OCI-LY1 (cell line): ENCODE measurements at regions not wholly inside any gene's neighbourhood (a gene's known extent, or its start where the extent isn't known, plus 50 kb on each side); places are given as distances from the start of the nearest gene placed in this dataset.

ENCODE experiments used
- CTCF ChIP-seq: fragments of 200-600 bp; sonication (generic), shearing (Covaris generic); IDR thresholded peaks from 2 replicates; pipeline ENCODE4 v1.5.1; 2017; ENCODE audit warnings: mild to moderate bottlenecking, antibody characterized with exemption, low read length, moderate library complexity, mixed read lengths
- EZH2 ChIP-seq: fragments of 200-600 bp; sonication (generic), shearing (Covaris generic); IDR thresholded peaks from 2 replicates; pipeline ENCODE4 v1.8.0; 2017; ENCODE audit warnings: borderline replicate concordance, mixed run types, mild to moderate bottlenecking, antibody characterized with exemption, low read length, moderate library complexity, mixed read lengths

- TF ChIP-seq CTCF (no peak), EZH2 (no peak)
Measured at GRCh38 chr16:29303520-29303919, 103.0 kb downstream of the NPIPB11 start.
